ENCODE measurements at regions not wholly inside any gene's neighbourhood (a gene's known extent, or its start where the extent isn't known, plus 50 kb on each side); places are given as distances from the start of the nearest gene placed in this dataset.

DNA sequence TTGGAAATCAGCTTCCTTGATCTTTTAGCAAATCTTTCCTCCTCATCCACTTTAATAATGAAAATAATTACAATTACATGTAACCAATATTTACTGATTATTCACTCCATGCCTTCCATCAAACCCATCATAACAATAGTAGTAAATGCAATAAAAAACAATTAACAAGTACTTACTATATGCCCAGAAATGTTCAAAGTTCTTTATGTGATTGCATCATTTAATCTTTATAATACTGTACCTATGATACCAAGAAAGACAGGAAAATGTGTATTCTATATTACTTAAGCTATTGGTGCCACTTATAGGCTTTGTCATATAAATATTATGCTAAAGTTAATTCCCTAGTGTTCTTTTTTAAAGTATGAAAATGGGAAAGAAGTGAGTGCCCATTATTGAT lies 210.2 kb upstream of the PKDCC start:
- TF ChIP-seq, protein P1, sequence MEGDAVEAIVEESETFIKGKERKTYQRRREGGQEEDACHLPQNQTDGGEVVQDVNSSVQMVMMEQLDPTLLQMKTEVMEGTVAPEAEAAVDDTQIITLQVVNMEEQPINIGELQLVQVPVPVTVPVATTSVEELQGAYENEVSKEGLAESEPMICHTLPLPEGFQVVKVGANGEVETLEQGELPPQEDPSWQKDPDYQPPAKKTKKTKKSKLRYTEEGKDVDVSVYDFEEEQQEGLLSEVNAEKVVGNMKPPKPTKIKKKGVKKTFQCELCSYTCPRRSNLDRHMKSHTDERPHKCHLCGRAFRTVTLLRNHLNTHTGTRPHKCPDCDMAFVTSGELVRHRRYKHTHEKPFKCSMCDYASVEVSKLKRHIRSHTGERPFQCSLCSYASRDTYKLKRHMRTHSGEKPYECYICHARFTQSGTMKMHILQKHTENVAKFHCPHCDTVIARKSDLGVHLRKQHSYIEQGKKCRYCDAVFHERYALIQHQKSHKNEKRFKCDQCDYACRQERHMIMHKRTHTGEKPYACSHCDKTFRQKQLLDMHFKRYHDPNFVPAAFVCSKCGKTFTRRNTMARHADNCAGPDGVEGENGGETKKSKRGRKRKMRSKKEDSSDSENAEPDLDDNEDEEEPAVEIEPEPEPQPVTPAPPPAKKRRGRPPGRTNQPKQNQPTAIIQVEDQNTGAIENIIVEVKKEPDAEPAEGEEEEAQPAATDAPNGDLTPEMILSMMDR (IDR thresholded peaks at IDR 0.05; ENCODE audit: insufficient read depth, low read depth, low read length, missing control alignments) = no peak
- DNase-seq (ENCODE audit: low read depth) = no peak
- H3K4me3 ChIP-seq (ENCODE audit: low read length) = no peak overlapping the region

DNA sequence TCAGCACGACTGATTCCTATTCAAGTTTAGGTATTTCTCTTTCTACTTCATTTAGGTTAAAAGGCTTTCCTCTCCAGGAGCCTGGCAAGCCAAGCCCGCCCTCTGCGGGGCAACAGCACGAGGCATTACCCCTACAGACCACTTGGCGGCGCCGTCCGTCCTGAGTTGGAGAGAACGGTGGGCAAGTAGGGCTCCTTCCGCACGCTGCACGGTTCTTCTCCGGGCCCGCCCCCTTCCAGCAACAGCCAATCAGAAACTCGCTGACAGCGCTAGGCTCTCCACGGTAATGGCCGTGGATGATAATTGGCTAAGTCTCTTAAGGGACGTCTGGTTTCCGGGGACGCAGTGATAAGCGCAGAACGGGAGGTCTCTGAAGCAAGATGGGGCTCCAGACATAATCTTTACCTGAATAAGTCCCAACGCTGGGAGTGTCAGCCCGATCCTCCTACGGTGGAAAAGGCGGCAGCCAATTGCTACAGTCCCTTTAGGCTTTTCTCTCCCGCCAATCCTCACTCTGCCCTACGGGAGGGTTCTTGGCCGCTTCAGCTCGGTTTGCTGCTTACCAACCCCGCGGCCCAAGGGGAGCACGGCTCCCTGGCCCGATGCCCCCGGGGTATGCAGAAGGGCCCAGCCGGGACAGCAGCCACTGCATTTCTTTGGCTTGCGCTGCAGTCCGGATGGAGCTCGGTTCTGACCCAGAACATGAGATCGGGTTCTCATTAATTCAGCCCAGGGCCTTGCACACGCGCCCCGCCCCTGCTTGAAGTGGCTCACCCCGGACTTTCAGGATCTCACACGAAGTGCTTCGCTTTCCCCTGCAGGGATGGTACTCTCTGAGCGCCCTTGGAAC lies 206.9 kb upstream of the PKDCC start:
- TF ChIP-seq, protein P1 (IDR thresholded peaks at IDR 0.05; ENCODE audit: insufficient read depth, low read depth, low read length, missing control alignments) = peak; percentile 99
- peak; percentile 97 for DNase-seq (ENCODE audit: low read depth)
- H3K4me3 ChIP-seq (ENCODE audit: low read length) = peak overlapping the region; percentile 75

DNA sequence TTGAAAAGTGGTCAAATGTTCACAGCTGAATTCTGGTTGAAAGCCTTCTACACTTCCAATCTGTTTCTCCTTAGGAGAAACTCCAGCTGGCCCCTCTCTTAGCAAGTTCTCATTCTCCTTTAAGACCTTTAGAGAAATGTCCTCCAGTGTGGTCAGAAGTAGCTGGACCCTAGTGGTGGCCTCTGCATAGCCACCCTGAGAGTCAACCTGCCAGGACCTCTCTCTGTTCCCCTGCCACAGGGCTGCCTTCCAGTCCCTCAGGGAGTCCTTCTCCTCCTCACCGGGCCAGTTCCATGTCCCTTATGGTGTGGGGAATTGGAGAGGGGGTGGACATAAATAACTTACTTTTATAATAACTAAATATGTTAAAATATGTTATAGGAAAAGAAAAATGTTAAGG lies 200.9 kb upstream of the PKDCC start:
- TF ChIP-seq, protein P1 (IDR thresholded peaks at IDR 0.05; ENCODE audit: insufficient read depth, low read depth, low read length, missing control alignments) = no peak

DNA sequence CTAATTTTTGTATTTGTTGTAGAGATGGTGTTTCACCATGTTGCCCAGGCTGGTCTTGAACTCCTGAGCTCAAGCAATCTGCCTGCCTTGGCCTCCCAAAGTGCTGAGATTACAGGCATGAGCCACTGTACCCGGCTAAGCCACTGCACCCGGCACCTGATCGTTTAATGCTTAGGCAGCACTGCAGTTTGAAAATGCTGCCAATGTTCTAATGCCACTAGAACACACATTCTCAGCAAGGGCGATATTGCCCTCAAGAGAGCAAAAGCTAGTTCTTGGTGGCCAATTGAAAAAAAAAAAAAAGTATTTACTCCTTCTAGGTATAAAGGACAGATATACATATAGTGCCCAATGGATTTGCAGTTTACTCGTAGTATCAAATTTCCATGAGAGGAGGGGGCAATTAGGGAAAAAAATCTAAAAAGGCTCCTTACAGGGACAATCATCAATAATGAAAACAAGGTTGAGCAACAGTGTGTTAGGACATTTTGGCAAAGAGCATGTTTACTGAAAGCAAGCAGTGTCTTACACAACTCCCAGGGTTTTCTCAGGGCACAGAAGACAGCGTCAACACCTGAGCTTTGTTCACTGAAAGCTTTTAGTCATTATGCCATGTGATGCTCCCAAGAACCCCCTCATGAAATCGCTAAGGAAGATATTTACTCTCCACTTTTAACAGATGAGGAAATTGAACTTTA lies 199.9 kb upstream of the PKDCC start:
- H3K4me3 ChIP-seq (ENCODE audit: low read length) = no peak overlapping the region
- TF ChIP-seq, protein P1 (IDR thresholded peaks at IDR 0.05; ENCODE audit: insufficient read depth, low read depth, low read length, missing control alignments) = no peak
- DNase-seq (ENCODE audit: low read depth) = peak; percentile 90

More for the DNA sequence above, 200.9 kb upstream of the PKDCC start:
- no peak overlapping the region for H3K4me3 ChIP-seq (ENCODE audit: low read length)
- DNase-seq (ENCODE audit: low read depth) = no peak

DNA sequence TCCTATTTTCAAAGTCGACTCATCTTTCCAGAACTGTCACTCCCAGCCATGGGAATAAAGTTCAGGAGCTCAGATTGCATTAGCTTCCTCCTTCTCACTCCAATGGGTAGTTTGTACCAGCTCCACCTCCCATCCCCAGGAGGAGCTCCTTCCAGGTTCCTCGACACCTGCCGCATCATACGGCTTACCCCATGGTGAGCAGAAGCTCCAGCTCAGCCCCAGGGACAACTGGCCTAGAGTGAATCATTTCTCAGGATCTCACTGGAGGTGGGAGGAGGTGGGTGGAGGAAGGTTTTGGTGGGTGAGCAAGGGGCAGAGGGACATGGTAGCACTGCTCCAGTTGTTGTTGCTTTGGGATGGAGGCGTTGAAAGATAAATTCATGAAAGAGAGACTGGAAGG lies 196.3 kb upstream of the PKDCC start:
- no peak overlapping the region for H3K4me3 ChIP-seq (ENCODE audit: low read length)
- TF ChIP-seq, protein P1 (IDR thresholded peaks at IDR 0.05; ENCODE audit: insufficient read depth, low read depth, low read length, missing control alignments) = no peak
- DNase-seq (ENCODE audit: low read depth) = no peak

DNA sequence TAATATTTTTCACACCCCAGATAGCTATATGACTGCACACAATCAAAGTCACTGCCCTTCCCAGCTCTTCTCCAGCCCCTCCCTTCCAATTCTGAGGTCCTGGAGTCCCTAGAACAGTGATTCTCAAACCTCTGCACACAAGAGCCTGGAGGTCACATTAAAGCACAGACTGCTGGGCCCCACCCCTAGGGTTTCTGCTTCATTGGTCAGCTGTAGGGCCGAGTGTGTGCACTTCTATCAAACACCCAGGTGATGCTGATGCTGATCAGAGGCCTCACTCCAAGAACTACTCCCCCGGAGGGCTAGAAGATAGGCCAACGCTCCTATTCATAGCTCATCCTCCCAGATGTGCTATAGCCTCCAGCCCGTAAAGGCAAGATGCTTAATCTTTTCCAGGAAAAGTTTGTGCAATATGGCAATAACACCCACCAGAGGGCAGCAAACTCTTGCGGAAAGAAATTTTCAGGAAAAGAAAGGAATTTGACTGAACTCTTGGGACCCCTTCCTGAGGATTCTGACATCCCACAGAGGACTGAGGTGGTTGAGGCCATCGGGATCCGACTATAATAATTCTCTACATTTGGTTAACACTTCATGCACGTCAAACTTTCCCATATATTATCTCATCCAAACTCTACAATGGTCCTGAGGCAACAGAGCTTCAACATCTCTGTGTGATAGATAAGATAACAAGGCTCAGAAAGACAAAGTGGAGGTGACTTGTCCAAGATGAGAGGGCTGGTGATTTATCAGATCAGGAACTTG lies 194.2 kb upstream of the PKDCC start:
- H3K4me3 ChIP-seq (ENCODE audit: low read length) = no peak overlapping the region
- DNase-seq (ENCODE audit: low read depth) = peak; percentile 56
- TF ChIP-seq, protein P1 (IDR thresholded peaks at IDR 0.05; ENCODE audit: insufficient read depth, low read depth, low read length, missing control alignments) = peak; percentile 72
